Activated CD4-positive, alpha-beta T cell treated with anti-CD3 and anti-CD28 coated beads, Interleukin-10, Interleukin-2, amounts not matched to agents 100 ng/mL and 50 ng/mL, durations not matched to agents 16 hours and 8 hours (primary cell): ENCODE measurements at regions not wholly inside any gene's neighbourhood (a gene's known extent, or its start where the extent isn't known, plus 50 kb on each side); places are given as distances from the start of the nearest gene placed in this dataset.
A peak's percentile ranks its signal among the peaks of the same experiment; 100 is the strongest.
"Not testable (repeated sequence)": the region's sequence is repeated elsewhere in the genome, so short reads cannot be mapped to it uniquely, and the experiment has no call there.

Experiments used
- DNase-seq: peaks from one replicate; pipeline ENCODE4 v3.0.0-alpha.2; 2020

DNA sequence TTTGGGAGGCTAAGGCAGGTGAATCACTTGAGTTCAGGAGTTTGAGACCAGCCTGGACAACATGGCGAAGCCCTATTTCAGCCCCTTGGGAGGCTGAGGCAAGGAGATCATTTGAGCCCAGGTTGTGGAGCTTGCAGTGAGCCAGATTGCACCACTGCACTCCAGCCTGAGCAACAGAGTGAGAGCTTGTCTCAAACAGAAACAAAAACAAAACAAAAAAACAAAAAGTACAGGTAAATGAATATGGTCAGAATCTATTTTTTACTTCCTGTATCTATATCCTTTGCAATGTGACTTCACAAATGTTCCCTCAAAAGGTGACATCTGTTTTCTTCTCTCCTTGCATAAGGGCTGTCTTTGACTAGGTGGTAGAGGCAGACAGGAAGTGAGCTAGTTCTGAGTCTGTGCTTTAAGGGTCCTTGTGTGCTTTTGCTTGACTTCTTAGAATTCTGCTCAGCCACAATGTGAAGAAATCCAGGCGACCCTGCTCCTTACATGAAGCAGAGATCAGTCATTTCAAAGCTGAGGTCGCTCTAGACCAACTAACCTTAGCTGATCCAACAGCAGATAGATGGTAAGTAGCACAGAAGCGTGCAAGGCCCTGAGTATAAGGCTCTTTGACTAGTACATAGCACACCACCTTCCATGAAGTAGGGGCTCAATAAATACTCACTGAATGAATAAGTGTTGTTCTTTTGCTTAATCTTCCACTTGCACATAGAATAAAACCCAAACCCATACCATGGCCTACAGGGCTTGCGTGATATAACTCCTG is 423.2 kb upstream of the PCDH15 start:
- no peak for DNase-seq

DNA sequence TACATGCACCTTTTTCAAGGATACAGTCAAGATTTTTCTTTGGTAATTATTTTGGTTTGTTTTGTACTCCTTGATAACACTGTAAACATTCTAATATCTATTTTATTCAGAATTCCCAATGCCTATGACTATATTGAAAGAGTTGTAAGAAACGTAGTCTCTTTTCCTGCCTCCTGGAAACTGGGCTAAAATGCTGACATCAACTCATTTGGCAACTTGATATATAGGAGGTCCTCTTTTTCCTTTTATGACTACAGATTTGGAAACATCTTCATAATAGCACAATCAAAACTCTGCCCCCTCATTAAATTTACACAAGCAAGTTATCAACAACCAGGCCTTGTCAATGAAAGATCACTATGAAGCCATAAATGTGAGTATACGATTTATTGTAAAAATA is 422.3 kb upstream of the PCDH15 start:
- no peak for DNase-seq

DNA sequence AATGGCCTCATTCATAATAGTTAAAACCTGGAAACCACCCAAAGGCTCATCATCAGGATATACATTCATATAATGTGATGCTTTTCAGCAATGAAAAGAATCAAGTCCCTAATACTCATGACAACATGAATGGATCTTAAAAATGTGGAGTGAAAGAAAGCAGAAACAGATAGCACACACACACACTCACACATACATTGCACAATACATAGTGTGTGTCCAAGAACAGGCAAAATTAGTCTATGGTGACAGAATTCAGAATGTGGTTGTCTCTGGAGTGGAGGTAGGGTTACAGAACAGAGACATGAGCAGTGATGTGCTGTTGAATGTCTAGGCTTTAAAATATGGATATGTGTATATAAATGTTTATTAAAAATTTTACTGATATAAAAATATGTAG is 419.9 kb upstream of the PCDH15 start:
- no peak for DNase-seq

DNA sequence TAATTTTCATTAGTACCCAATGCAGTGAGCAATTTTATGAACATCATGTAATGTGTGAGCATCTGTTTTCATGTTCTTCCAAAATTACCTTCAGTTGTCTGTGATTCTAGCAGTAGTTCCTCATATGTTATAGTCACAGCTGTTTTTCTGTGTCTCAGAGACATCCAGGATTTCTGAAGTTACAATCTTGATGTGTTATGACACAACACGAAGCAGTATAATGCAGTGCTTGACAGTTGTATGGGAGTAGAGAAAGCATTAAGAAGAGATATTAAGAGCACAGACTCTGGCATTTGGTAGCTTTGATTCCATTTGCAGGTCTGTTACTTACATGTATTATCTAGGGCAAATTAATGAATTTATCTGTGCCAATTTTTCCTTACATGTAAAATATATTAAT is 414.7 kb upstream of the PCDH15 start:
- DNase-seq, result no peak

DNA sequence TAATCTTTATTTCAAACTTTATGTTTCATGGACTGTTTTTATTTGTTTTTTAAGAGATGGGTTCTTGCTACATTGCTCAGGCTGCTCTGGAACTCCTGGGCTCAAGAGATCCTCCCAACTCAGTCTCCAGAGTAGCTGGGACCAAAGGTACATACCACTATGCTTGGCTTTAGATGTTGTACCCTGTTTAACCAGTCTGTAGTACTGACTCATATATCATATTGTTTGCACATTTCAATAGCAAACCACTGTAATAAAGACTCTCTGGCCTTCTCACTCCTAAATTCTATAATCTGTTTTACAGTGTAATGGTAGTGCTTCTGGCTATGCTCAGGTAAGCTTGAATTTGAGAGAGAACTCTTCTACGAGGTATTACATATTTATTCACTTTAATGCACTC is 413.6 kb upstream of the PCDH15 start:
- DNase-seq, result no peak

DNA sequence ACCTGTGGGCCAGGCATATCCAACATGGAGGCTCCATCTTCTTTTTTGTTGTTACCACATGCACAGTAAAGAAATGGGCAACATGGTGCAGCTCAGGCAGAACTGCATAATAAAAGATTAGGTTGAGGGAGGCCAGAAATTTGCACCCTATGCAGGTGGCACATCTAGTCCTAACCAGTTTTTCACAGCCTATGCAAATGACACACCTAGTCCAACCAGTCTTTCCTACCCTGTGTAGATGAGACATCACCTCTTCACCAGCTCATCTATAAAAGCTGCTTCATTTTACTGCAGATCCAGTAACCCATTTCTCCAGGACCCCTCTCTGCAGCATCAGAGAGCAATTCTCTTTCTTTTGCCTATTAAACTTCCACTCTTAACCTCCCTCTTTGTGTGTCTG is 411.0 kb upstream of the PCDH15 start:
- no peak for DNase-seq

DNA sequence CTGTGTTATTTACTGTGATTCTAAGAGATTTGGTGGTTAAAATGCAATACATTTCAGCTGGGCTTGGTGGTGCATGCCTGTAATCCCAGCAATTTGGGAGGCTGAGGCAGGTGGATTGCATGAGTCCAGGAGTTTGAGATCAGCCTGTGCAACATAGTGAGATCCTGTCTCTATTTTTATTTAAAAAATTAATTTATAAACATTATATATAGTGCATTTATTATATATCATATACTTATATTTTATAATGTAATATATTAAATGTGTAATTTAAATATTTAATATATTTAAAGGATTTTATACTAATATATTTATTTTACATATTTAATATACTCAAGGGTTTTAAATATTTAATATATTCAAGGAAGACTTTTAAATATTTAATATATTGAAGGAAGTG is 402.8 kb upstream of the PCDH15 start:
- DNase-seq, result no peak

DNA sequence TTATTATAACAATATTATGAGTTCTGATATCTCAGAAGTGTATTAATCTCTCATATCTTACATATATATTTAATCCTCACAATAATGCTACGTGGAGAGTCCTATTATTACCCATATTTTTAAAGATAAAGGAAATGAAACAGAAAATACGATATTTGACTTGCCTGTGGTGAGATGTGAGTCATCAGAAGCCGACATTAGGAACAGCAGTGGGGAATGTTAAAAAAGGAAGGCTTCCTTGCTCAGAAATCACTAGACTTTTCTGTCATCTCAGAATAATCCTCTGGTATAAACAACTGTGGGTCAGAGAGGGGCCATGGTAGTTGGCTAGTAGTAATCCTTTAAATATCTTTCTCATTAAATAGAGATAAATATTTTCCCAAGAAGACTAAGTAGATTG is 402.3 kb upstream of the PCDH15 start:
- DNase-seq, result no peak

DNA sequence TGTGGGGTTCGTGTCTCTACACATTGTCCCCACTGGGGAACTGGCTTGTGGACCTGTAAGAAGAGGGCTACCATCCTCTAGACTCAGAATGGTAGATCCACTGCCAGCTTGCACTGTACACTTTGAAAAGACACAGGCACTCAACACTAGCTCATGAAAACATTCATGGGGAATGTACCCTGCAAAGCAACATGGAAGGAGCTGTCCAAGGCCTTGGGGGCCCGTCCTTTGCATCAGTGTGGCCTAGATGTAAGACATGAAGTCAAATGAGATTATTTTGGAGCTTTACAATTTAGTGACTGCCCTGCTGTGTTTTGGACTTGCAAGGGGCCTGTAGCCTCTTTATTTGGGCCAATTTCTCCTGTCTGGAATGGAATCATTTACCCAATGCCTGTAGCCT is 399.0 kb upstream of the PCDH15 start:
- no peak for DNase-seq

DNA sequence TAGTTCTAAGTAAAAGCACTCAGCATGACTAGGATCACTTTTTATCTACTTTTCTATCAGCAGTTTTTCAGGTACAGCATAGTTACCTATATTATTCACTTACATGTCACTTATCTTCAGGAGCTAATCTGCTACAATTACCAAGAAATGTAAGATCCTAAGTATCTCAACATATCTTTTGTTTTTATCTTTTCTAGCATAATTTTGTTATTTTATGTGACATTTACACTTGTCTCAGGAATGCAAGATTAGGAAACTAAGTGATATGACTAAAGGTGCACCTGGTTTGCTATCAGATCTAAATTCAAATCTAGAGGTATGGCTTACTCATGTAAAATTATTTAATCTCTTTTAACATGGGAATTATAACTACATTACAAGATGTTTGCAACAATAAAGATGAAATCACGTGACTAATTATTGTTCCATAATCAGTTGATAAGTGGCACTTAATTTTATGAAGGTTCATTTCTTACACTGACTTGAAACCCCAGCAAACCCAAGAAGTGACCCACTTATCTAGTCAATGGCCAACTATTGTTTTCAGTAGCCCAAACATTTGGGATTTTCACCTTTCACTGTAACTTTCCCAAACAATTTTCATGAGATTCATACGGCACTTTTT is 390.3 kb upstream of the PCDH15 start:
- DNase-seq, result no peak

DNA sequence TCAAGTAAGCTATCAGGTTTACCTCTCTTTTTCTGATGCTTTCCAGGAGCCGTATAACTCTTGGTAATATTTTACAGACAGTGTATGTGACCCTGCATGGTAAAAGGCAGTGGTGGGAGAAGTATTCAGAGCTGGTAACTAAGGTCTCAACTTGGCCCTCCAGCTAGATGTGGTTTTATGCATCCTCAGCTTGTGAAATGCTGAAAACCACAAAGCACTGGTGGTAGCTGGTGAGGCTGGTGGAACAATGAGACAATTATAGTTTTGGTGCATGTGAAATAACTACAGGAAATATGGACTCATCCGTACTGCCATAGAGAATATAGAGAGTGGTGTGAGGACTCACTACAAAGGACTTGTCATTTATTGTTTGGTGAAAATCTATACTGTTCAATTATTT is 383.0 kb upstream of the PCDH15 start:
- no peak for DNase-seq

DNA sequence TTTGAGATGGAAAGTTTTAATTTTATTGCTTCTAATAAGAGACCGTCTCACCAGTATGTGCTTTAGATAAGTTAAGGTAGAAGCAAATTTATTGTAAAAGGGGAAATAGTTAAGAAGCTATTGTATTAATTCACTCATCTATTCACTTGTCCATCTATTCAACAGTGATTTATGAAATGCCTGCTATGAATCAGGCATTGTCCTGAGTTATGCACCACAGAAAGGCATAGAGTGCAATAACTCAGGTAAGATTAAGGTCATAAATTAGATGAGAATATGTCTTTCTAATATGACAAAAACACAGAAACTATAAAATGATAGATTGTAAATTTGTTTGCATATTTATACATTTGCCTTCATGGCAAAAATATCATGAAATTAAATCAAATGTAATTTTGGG is 379.3 kb upstream of the PCDH15 start:
- DNase-seq, result no peak

DNA sequence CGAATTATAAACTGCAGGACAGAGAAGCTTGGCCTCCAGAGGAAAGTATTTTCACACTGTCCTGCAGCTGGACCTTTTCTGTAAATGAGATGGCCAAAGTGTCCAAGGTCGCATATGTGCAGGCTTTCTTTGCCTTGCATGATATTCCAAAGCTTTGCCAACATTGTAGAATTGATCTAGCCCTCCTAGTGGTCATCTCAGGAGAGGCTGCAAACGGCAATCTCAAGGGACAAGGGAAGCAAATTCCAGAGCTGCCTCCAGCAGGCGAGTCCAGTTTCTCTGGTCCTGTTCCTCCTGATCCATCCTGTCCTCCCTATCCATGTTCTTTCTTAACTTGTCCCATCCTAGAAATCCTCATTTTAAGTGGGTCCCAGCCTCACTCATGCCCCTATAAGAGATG is 373.4 kb upstream of the PCDH15 start:
- no peak for DNase-seq

DNA sequence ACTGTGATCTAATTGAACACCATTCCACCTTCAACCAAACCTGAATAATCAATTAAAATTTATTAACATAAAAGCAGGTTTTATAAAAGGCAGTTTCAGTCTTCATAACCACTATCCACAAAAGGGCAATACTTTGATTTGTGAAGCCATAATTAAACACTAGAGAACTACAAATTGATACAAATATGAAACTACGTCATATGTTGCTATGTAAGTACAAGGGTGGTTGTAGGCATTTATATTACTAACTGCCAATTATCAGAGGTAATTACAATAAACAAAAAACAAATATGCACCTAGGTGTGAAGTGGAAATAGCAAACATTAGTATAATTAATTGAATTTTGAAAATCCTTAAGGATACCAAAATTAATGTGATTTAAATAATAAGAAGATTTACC is 368.5 kb upstream of the PCDH15 start:
- DNase-seq, result no peak

DNA sequence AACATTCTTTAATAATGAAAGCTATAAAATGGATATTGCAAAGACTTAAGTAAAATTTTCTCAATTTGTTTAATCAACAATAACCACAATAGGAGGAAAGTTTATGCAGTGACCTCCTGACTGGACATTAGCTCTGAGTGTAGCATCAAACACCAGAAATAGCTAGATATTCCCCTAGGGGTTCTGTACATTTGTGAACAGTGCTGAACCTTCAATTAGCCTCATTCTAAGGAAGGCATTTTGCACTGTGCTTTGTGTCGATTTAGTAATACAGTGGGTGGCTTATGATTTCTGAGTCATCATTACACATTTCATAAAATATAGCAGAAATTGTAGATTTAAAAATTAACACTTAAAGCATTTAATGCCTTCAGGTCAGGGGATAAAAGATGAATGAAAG is 367.3 kb upstream of the PCDH15 start:
- DNase-seq, result no peak

DNA sequence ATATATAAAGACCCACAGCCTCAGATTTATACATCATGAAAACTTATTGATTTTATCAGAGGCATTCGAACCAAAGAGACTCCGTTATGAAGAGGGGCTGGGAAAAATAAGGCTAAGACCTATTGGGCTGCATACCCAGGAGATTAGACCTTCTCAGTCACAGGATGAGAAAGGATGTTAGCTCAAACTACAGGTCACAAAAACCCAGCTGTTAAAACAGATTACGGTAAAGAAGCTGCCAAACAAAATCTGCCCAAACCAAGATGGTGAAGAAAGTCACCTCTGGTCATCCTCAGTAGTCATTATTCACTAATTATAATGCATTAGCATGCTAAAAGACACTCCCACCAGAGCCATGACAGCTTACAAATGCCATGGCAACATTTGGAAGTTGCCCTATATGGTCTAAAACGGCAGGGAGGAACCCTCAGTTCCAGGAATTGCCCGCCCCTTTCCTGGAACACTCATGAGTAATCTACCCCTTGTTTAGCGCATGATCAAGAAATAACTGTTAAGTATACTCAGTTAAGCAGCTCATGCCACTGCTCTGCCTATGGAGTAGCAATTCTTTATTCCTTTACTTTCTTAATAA is 362.5 kb upstream of the PCDH15 start:
- no peak for DNase-seq

DNA sequence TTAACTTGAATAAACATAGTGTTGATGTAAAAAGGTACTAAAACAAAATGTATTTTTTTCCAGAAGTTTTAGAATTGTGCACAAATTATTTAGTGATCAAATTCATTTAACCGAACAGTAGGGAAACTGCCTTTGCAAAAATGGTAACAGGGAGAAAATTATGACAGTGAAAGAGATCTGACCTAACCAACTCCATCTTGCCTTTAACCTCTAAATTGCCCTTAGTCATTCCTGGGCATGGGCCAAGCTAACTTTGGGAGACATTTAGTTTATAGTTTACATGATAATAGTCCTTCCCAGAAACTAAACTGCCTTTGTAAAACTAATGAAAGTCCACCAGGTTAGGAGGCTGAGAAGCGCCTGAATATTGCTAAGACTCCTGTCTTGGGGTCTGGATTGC is 361.3 kb upstream of the PCDH15 start:
- not testable (repeated sequence) for DNase-seq

DNA sequence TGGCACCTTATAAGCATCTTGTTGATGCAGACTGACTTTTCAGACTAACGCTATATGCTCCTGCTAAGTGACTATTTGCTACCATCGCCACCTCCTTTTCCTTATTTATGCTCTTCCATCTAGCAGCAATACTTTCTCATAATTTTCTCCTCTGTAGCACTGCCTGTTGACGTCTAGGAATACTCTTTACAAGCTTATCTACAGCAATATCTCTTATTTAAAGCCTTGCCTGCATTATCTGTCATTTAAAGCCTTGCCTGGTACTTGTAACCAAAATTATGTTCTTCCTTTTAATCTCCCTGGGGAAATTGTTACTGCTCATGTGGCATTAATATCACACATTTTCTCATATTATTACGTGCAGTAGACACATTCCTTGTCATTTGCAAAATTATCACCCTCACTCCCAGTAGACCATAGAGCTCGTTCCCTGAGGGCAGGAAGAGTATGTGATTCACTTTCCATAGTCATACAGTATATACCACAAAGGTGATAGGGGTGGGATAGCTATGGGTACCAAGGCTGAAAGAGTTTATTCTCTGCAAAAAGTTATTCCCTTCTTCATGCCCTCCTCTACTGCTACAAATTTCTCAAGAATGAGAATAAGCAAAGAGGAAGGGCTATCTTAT is 359.7 kb upstream of the PCDH15 start:
- no peak for DNase-seq

DNA sequence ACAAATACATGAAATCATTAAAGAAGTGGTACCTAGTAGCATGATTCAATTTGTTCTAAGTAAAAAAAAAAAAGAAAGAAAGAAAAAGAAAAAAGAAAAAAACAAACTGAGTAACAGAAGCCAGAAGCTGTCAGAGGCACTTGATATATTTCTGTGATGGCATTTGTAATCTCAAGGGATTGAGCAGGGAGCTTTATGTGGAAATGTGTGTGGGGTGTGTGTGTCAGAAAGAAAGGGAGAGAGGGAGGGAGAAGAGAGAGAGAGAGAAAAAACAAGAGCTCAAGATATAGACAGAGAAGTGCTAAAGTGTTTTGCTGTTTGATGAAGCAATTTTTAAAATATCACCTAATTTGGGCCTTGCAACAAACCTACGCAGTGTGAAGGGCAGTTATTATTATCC is 357.6 kb upstream of the PCDH15 start:
- DNase-seq, result no peak

DNA sequence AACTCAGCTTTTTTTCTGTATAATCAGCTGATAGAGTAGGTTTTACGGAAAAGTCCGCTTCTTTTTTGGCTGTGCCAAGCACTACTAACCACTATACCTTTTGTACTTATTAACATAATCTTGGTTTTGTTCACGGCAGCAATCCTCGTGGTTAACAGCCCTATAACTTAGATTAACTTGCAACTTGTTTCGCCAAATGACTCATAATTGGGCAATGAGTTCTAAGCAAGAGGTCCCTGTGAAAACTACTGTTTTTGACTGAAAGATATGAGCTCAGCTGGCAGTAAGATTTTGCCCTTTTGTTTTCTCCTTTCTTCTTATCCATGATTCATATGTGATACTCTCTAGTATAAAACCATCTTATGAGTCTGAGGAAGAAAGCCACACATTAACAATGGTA is 345.0 kb upstream of the PCDH15 start:
- DNase-seq, result peak; percentile 2

DNA sequence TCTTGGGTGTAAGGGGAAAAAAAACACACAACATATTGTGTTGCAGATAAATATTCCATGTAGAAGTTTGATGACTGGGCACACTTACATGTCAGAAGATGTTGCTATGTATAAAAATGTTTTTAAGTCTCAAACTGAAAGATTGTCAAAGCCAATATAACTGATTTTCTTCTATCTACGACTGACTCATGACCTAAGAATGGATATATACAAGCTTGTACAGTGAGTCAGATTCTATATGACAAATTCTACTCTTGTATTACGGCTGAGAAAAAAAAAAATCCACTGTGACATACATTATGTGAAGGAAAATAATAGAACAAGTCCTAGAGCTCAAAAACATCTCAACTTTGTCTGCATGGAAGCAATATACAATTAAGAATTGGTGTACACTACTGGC is 343.0 kb upstream of the PCDH15 start:
- no peak for DNase-seq

DNA sequence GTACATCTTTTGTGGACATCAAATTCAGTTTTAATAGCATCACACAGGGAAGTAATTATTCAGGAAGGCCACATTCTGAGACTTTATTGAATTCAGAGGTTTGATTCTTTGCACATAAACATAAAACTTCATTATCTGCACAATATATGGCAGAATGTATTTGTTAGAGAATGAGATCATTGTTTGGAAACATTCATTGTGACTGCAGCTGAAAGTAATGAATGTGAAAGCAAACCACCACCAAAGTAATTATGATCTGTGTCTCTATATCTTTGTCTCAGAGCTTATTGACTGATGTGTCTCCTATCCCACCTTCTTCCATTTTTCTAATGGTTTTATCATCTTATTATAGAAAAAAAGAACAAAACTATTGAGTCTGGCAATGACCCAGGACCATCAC is 340.9 kb upstream of the PCDH15 start:
- DNase-seq, result no peak

DNA sequence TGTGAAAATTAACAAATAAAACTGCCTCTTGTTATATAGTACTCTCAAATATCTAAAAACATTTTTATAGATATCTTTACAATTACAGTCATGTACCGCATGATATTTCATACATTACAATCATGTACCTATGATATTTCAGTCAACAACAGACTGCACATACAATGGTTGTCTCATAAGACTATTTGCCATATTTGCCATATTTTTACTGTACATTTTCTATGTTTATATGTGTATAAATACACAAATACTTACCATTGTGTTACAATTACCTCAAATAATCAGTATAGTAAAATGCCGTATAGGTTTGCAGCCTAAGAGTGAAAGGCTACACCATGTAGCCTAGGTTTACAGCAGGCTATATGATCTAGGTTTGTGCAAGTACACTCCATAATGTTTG is 336.0 kb upstream of the PCDH15 start:
- DNase-seq, result no peak

DNA sequence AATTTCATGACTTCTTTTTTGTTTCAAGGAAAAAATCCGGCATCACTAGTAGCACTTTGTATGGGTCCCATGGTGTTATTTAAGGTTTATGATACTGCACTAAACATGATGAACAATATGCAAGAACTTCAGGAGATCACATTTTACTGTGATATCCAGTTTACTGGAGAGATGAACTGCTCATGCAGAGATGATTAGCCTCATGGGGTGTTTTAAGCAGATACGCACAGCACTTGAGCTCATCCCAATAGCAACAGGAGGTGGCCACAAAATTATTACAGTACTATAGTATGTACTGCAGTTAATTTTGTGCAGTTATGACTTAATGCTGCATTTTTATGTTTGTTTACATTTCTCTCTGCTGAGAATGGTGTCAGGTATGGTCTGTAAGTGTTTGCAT is 303.7 kb upstream of the PCDH15 start:
- no peak for DNase-seq
